Cardiac muscle cell (in vitro differentiated cells and primary cell): ENCODE measurements at regions not wholly inside any gene's neighbourhood (a gene's known extent, or its start where the extent isn't known, plus 50 kb on each side); places are given as distances from the start of the nearest gene placed in this dataset.
A peak's percentile ranks its signal among the peaks of the same experiment; 100 is the strongest.

Experiments used
- DNase-seq, 2 donors: peaks; one replicate each; pipeline versions ENCODE4 v3.0.0 to v3.0.0-alpha.2; 2010 to 2017; ENCODE audit warnings: low read depth in 1 of 2, low spot score in 1 of 2
- H3K27ac ChIP-seq: fragments of 200-600 bp; sonication (generic); 2 replicates; pipeline ENCODE4 v1.5.1; 2016
- H3K27me3 ChIP-seq: fragments of 200-600 bp; sonication (generic); 2 replicates; pipeline ENCODE4 v1.6.0; 2016; ENCODE audit warnings: control low read depth
- H3K36me3 ChIP-seq: fragments of 200-600 bp; sonication (generic); 2 replicates; pipeline ENCODE4 v1.5.1; 2016; ENCODE audit warnings: control low read depth
- H3K4me1 ChIP-seq: fragments of 200-600 bp; sonication (generic); 2 replicates; pipeline ENCODE4 v1.8.1; 2017; ENCODE audit warnings: low read depth, mild to moderate bottlenecking, mixed run types
- H3K4me3 ChIP-seq: fragments of 200-600 bp; sonication (generic); 2 replicates; pipeline ENCODE4 v1.5.1; 2016; ENCODE audit warnings: mild to moderate bottlenecking
- H3K9me3 ChIP-seq: fragments of 200-600 bp; sonication (generic); 2 replicates; pipeline ENCODE4 v1.5.1; 2017; ENCODE audit warnings: low read depth, mild to moderate bottlenecking, control low read depth
- TF ChIP-seq, protein P1 (sequence below): IDR thresholded peaks from 2 replicates; pipeline ENCODE4 v1.5.1; 2012; ENCODE audit warnings: low read depth, mild to moderate bottlenecking, low read length

DNA sequence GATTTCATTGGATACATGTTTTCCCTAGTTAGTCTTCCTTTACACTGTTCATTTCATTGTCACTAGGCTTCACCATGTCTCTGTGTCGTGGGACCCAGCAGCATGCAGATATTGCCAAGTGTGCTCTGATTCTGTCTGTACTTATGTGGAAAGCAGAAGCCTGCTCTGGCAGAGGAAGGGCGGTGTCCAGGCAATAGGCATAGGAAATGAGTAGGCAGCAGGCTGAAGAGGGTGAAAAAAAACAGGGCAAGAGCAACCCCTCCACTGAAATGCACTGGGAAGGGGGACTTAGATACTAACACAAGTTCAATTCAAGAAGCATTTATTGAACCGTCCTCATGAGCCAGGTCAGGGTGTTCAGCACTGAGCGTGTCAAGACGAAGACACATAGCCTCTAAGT lies 85.2 kb upstream of the VAV3 start:
- Histone ChIP-seq H3K4me3 (no peak overlapping the region), H3K27ac (no peak overlapping the region), H3K36me3 (no peaks in the 10 kb centered on the region), H3K27me3 (no peaks in the 10 kb centered on the region), H3K9me3 (no peaks in the 10 kb centered on the region), H3K4me1 (peaks cover 24% of the 10 kb centered on the region)
- TF ChIP-seq, protein P1, sequence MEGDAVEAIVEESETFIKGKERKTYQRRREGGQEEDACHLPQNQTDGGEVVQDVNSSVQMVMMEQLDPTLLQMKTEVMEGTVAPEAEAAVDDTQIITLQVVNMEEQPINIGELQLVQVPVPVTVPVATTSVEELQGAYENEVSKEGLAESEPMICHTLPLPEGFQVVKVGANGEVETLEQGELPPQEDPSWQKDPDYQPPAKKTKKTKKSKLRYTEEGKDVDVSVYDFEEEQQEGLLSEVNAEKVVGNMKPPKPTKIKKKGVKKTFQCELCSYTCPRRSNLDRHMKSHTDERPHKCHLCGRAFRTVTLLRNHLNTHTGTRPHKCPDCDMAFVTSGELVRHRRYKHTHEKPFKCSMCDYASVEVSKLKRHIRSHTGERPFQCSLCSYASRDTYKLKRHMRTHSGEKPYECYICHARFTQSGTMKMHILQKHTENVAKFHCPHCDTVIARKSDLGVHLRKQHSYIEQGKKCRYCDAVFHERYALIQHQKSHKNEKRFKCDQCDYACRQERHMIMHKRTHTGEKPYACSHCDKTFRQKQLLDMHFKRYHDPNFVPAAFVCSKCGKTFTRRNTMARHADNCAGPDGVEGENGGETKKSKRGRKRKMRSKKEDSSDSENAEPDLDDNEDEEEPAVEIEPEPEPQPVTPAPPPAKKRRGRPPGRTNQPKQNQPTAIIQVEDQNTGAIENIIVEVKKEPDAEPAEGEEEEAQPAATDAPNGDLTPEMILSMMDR: no peak
- DNase-seq: no peak

DNA sequence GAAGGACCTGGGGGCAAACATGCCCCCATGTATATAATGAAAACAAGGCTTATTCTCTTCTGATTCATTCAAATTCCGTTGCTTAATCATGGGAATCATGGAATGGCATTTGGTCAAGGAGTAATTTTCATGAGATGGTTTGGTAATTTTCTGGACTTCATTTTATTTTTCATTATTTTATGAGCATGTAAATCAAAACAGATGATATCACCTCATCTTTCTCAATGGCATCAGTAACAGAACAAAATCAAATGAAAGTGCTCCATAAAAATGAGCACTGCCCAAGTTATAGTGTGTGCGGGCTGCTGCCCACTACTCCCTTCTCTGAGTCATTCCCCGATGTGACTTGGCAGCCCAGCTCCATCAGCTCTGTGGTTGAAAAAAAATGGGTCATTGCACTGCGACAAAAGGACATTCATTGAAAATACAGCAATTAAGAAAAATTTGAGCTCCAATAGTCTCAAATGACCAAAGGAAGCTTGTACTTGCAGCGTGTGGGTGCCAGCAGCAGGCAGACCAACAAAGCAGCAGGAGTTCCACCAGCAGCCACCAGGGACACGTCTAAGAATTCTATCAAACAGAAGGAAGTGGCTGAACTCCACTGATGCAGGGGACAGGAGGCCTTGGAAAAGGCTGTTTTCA lies 84.3 kb upstream of the VAV3 start:
- H3K4me3 ChIP-seq: no peak overlapping the region
- TF ChIP-seq, protein P1: peak; percentile 58
- H3K9me3 ChIP-seq: no peaks in the 10 kb centered on the region
- H3K36me3 ChIP-seq: no peaks in the 10 kb centered on the region
- H3K27me3 ChIP-seq: no peaks in the 10 kb centered on the region
- H3K4me1 ChIP-seq: peaks cover 27% of the 10 kb centered on the region
- H3K27ac ChIP-seq: no peak overlapping the region
- peak; percentile 27 to 38 for DNase-seq

DNA sequence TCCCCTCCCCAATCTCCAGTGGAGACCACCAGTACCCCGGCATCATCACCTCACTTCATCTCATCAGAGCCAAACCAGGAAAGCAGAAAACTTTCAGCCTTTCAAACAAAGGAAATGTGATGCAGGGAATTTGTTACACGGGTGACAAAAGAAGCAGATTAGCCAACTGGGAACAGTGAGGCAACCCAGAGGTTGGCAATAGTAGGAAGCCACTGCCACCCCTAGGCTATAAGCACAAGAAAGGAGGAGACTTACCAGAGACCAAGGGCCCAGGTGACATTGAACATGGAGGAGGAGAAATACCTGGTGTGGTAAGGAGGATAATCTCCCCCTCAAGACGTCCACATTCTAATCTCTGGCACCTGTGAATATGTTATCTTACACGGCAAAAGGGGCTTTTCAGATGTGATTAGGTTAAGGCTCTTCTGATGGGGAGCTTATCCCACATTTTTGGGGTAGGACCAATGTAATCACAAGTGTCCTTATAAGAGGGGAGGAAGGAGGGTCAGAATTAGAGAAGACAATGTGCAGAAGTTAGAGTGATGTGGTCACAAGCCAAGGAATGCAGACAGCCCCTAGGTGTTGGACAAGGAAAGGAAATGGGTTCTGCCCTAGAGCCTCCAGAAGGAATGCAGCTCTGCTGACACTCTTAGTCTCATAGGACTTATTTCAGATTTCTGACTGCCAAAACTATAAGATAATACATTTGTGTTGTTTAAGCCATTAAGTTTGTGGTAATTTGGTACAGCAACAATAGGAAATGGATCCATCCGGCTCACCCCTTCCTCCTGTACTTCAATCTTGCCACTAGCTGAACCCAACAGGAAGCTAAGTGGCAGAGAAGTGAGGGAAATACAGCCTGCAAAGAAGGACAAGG lies 83.6 kb upstream of the VAV3 start:
- Histone ChIP-seq H3K27ac (no peak overlapping the region), H3K9me3 (no peaks in the 10 kb centered on the region), H3K4me1 (peaks cover 27% of the 10 kb centered on the region), H3K36me3 (no peaks in the 10 kb centered on the region), H3K27me3 (no peaks in the 10 kb centered on the region), H3K4me3 (no peak overlapping the region)
- no peak for DNase-seq
- TF ChIP-seq, protein P1: no peak

DNA sequence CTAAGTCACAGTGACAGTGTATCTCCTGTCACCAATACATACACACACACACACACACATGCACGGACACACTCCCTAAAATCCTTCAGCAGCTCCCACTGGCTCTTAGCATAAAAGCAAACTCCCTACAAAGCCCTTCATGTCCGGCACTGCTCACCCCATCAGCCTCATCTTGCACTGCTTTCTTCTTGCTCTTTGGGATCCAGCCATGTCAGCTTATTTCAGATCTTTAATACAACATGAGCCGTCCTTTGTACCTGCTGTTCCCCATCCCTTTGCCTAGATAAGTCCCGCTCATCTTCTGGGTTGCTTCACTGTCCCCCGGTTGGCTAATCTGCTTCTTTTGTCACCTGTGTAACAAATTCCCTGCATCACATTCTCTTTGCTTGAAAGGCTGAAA lies 82.1 kb upstream of the VAV3 start:
- Histone ChIP-seq H3K36me3 (no peaks in the 10 kb centered on the region), H3K4me1 (peaks cover 24% of the 10 kb centered on the region), H3K9me3 (no peaks in the 10 kb centered on the region), H3K27ac (no peak overlapping the region), H3K27me3 (no peaks in the 10 kb centered on the region), H3K4me3 (no peak overlapping the region)
- DNase-seq: no peak
- TF ChIP-seq, protein P1: no peak

DNA sequence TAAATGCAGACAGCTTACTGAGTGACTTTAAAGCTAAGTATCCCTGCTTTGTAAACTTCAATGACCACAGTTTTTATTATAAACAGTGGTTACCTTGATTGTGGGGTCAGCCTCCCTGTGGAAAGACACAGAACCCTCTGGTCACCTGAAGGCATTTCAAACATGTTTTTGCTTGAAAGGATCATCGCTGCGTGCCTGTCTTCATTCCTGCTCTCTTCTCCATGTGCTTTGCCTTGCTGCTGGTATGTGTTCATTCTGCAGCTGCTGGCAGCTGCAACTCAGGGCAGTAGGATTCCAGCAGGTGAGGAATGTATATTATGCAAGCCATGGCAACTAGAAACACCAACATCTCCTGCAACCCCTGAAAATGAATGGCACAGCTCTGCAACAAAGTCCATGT lies 81.0 kb upstream of the VAV3 start:
- H3K9me3 ChIP-seq: no peaks in the 10 kb centered on the region
- H3K27me3 ChIP-seq: no peaks in the 10 kb centered on the region
- TF ChIP-seq, protein P1: no peak
- H3K4me3 ChIP-seq: no peak overlapping the region
- no peak for DNase-seq
- H3K27ac ChIP-seq: peak overlapping the region; percentile 5
- peaks cover 13% of the 10 kb centered on the region for H3K4me1 ChIP-seq
- H3K36me3 ChIP-seq: no peaks in the 10 kb centered on the region
